Cortex of kidney (tissue), 1 donor: ENCODE measurements at regions not wholly inside any gene's neighbourhood (a gene's known extent, or its start where the extent isn't known, plus 50 kb on each side); places are given as distances from the start of the nearest gene placed in this dataset.

Experiments used
- DNase-seq: peaks from one replicate; lab custom pipeline; 2025; lab: John Stamatoyannopoulos, UW

- DNase-seq = no peak
Measured at GRCh38 chr3:193873426-193874201, 262.3 kb upstream of the HES1 start.

GRCh38 chr3:193874512-193874911, 261.4 kb upstream of the HES1 start:
- DNase-seq = no peak

GRCh38 chr3:193874997-193875593, 260.9 kb upstream of the HES1 start:
- no peak for DNase-seq

GRCh38 chr3:193875601-193876321, 260.2 kb upstream of the HES1 start:
- no peak for DNase-seq

- no peak for DNase-seq
Measured at GRCh38 chr3:193879099-193879863, 256.7 kb upstream of the HES1 start.

DNA sequence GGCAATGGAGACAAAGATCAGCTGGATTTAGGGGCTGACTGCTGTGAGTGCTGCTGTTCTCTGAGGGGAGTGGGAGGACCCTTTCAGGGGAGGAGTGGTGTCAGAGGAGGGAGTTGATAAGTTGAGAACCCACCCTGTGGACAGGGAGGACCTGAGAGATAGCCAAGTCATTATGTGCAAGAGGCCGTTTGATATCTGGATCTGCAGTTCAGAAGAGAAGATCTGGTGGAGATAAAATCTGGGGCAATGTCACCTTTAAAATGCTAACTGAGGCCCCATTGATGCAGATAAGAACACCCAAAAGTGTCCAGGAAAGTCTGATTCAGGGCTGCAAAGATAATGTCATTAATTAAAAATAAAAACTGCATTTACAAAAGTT, 256.1 kb upstream of the HES1 start:
- DNase-seq = no peak

DNA sequence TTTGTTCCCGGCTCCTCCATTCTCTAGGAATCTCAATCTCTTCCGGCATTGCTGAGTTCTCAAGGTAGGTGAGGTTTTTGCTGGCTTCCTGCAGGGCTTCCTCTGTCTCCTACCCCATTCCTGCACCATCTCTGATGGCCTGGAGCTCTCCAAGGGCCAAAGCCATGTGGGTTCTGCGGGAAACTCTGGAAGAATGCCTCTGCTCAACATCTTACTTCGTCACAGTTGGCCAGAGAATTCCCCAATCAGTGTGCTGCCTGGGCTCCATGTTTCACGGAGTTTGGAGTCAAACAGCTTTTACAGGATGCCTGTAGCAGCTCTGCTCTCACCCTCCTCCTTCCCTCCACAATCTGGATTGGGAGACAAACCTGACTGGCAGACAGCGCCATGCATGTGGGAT, 253.9 kb upstream of the HES1 start:
- DNase-seq = no peak

- DNase-seq = no peak
Measured at GRCh38 chr3:193883551-193883950, 252.4 kb upstream of the HES1 start.

GRCh38 chr3:193884027-193884426, 251.9 kb upstream of the HES1 start:
- no peak for DNase-seq

GRCh38 chr3:193884652-193885051, 251.3 kb upstream of the HES1 start:
- no peak for DNase-seq

DNA sequence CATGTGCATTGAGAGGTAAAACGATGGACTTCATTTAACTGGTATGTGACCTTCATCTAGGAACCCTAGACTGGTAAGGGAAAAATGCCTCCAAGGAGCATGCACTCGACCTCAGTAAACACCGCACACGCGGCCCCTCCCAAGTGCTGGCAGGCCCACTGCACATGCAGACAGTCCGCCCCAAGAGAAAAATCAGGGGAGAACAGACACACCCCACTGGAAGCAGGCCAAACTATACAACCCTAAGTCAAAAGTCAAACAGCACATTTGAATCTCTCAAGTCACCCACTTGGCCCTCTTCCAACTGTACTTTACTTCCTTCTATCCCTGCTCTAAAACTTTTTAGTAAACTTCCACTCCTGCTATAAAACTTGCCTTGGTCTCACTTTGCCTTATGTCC, 250.1 kb upstream of the HES1 start:
- no peak for DNase-seq

- no peak for DNase-seq
Measured at GRCh38 chr3:193890016-193890897, 245.7 kb upstream of the HES1 start.

DNA sequence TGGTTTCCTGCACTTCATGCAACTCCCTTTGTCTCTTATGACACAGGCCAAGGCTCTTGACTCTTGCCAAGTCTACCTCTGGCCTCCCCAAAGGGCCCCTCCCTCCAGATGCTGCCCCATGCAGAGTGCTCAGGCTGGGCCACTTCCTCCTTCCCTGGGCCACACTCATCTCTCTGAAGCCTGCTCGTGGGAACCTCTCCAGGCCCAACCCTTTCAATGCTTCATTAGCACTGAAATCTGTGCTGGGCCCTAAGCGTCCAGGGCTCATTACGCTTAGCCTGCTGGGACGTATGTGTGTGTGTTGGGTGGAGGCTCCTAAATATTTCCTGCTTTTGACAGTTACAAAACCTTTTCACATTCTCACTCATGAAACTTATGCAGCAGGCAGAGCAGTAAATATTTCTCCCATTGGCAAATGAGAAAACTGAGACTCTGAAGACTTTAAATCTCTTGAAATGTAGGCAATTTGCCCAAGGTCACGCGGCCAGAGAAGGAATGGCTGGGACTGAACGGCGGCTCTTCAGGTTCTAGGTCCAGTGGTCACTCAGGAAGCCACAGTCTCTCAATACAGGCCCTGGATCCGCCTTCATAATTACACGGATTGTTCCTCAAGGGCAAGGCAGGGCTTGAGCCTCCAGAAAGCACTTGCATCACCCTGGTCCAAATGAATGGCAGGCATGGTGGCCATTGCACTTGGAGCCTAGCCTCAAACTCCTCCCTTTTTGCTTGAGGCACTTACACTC, 241.7 kb upstream of the HES1 start:
- DNase-seq = no peak

DNA sequence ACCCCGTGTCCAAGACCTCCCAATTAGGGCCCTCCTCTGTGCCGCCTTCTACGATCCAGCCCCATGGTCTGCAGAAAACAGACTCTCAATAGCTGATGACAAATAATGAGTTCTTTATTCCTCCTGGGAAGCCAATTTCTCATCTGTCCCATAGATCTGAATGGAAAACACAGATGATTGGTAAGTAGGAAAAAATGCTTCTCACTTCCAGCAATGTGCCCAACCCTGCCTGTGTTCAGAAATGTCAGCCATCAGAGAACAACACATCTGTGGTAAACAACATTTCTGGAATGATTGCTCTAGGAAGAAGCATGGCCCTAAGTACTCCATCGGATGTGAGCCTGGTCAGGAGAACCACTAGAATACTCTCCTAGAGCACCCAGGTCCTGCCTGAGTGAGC, 240.5 kb upstream of the HES1 start:
- DNase-seq = no peak

- DNase-seq = no peak
Measured at GRCh38 chr3:193896419-193896818, 239.5 kb upstream of the HES1 start.

DNA sequence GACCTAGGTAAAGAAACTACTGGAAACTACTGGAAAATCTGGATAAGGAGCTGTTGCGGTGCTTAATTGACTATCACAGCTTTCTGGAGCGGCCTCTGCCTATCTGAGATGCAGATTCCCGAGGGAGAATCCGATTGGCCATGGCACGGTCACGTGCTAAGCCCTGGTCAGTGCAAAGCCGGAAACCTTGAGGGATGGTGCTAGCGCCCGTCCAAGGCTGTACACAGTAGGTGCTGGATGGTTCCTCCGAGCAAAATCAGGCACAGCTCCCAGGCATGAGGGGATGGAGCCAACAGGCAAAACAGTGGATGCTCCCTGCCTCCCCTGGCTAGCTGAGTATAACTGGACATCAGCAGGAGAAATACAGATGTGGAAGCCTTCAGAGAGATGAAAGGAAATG, 238.7 kb upstream of the HES1 start:
- DNase-seq = no peak

DNA sequence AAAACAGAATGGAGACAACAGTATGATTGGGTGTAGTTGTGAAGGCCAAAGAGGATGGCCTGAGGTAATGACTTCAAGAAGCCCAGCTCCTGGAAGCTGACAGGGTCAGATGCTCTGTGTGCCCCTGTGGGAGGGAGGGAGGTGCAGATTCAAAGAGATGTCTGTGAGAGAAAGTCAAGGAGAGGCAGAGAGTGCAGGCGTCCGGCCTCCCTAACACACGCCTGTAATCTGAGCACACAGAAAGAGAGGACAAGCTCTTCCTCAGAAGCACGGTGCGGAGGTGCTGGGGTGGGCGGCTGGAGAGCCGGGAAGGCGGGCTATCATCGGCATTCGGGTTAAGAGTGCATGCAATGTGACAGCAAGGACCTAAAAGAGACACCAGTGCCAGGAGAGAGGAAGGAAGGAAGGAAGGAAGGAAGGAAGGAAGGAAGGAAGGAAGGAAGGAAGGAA, 238.2 kb upstream of the HES1 start:
- DNase-seq = no peak

DNA sequence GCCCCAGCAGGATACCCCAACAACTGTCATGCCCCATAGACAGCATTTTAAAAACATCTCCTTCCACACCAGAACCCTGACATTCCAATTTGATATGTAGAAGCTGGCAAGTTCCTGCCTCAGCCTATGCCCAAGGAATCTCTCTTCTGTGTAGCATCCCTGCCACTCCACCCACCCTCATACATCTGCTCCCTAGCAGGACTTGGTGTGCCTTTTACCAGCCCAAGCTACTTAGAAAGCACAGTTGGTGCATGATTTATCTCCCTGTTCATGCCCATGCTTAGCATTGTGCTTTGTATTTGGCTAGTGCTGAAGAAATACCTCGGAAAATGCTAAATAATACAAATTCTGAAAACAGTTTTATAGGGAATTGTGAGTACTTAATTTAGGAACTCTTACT, 236.9 kb upstream of the HES1 start:
- no peak for DNase-seq

DNA sequence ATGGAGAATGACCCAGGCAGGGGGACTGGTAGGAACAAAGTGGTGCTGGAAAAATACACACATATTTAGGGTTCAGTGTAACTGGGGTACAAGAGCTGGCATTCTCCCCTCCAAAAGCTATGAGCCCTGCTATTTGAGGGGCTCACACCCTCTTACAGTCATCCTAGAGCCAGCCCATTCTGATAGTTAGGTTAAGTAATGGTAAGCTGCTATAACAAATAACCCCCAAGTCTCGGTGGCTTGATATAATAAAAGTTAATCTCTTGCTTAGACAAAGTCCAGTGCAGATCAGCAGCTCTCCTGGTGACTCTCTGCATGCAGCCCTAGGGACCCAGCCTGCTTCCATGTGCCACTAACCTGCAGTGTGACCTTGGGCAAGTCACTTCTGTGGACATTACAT, 234.9 kb upstream of the HES1 start:
- no peak for DNase-seq

- DNase-seq = no peak
Measured at GRCh38 chr3:193902607-193903511, 233.1 kb upstream of the HES1 start.
